ENCODE measurements at regions not wholly inside any gene's neighbourhood (a gene's known extent, or its start where the extent isn't known, plus 50 kb on each side); places are given as distances from the start of the nearest gene placed in this dataset.

- no CpG with 5 or more reads among the region's 8 CpGs for WGBS, 2 donors (ENCODE audit: extremely low coverage in 2 of 2, insufficient read length in 2 of 2, insufficient replicate concordance in 1 of 2)
- Histone ChIP-seq H3K79me1 (ENCODE audit: low read depth, low read length) (no peaks in the 10 kb centered on the region), H2BK120ac (ENCODE audit: low read depth, low read length) (no peak overlapping the region), H3K14ac (ENCODE audit: low read length) (no peak overlapping the region), H2BK15ac (ENCODE audit: low read length) (no peak overlapping the region), H3K4me2 (ENCODE audit: insufficient read depth, low read length, poor library complexity, severe bottlenecking) (no peak overlapping the region), H3K27ac (replicated peaks; ENCODE audit: low read length) (no peak overlapping the region), H3K23ac (ENCODE audit: low read depth, low read length, poor library complexity) (no peak overlapping the region), H2BK5ac (ENCODE audit: low read length) (no peak overlapping the region), H2BK12ac (ENCODE audit: low read length) (no peak overlapping the region), H4K8ac (ENCODE audit: low read depth, low read length) (no peak overlapping the region), H3K27me3 (ENCODE audit: control insufficient read depth in 3 of 3, insufficient read depth in 3 of 3, low read depth in 1 of 3, low read length in 3 of 3) (peaks cover 0 to 10% (median 0%) of the 10 kb centered on the region in 3 experiments), H2AK5ac (ENCODE audit: low read depth, low read length) (no peak overlapping the region), H3K4me3 (ENCODE audit: low read length in 2 of 2) (no peak overlapping the region), H3K9me3 (replicated peaks in 1 of 2; ENCODE audit: control insufficient read depth in 2 of 2, insufficient read depth in 1 of 2, low read depth in 1 of 2, low read length in 2 of 2) (peaks cover 0 to 4% of the 10 kb centered on the region in 2 donors), H2AFZ (ENCODE audit: low read length) (peak overlapping the region; percentile 68), H3K9ac (ENCODE audit: low read depth, low read length, poor library complexity) (no peak overlapping the region), H4K91ac (ENCODE audit: low read depth, low read length, poor library complexity) (no peak overlapping the region), H3K18ac (ENCODE audit: low read length) (no peak overlapping the region), H3K36me3 (replicated peaks in 1 of 2; ENCODE audit: control insufficient read depth in 2 of 2, insufficient read depth in 2 of 2, low read length in 2 of 2) (no peaks in the 10 kb centered on the region), H3K4ac (ENCODE audit: low read length) (no peak overlapping the region), H3K4me1 (ENCODE audit: control insufficient read depth in 2 of 2, insufficient read depth in 1 of 2, low read depth in 1 of 2, low read length in 2 of 2) (peaks cover 7 to 23% of the 10 kb centered on the region in 2 donors)
- no peak for DNase-seq (ENCODE audit: low spot score)
Measured at GRCh38 chr10:78566284-78567111, 502.3 kb upstream of the ZMIZ1 start.

DNA sequence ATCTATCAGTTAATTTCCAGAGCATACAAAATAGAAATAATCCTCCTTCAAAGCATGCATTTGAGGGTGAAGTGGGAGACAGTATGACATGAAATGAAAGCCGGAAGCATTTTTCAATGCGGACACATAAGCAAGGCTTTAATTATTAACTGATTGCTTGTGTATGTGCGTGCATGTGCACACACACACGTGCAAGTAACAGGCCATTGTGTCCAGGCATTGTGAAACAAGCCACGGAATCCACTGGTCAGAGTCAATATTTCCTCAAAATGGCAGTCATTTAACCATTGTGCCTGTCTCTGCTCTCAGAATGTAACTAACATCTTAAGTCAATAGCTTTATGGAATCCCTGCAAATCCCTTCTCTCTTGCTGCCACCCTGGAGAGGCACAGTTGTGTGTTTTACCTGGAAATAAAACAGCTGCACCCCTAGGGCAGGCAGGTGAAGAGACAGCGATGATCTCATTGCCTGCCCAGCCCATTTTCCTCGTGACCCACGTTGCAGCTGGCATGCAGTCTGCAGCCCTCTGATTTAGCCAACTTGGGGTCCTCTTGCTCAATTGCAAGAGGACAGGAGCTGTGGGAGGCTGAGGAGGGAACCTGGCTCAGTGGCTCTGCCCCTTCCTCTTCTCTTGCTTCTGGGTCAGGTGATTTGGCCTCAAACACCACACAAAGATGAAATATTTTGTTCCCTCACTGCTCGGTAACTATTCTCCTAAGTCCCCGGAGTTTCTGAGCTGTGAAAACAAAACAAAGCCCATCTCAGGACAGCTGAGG is 500.9 kb upstream of the ZMIZ1 start:
- Histone ChIP-seq H3K4me3 (ENCODE audit: low read length in 2 of 2) (no peak overlapping the region), H3K14ac (ENCODE audit: low read length) (no peak overlapping the region), H3K9me3 (replicated peaks in 1 of 2; ENCODE audit: control insufficient read depth in 2 of 2, insufficient read depth in 1 of 2, low read depth in 1 of 2, low read length in 2 of 2) (peaks cover 0 to 4% of the 10 kb centered on the region in 2 donors), H3K27me3 (ENCODE audit: control insufficient read depth in 3 of 3, insufficient read depth in 3 of 3, low read depth in 1 of 3, low read length in 3 of 3) (peaks cover 0 to 3% (median 0%) of the 10 kb centered on the region in 3 experiments), H4K91ac (ENCODE audit: low read depth, low read length, poor library complexity) (no peak overlapping the region), H2BK120ac (ENCODE audit: low read depth, low read length) (no peak overlapping the region), H3K4ac (ENCODE audit: low read length) (no peak overlapping the region), H3K36me3 (replicated peaks in 1 of 2; ENCODE audit: control insufficient read depth in 2 of 2, insufficient read depth in 2 of 2, low read length in 2 of 2) (no peaks in the 10 kb centered on the region), H3K4me1 (ENCODE audit: control insufficient read depth in 2 of 2, insufficient read depth in 1 of 2, low read depth in 1 of 2, low read length in 2 of 2) (peaks cover 7 to 23% of the 10 kb centered on the region in 2 donors), H3K9ac (ENCODE audit: low read depth, low read length, poor library complexity) (no peak overlapping the region), H3K79me1 (ENCODE audit: low read depth, low read length) (no peaks in the 10 kb centered on the region), H2BK5ac (ENCODE audit: low read length) (no peak overlapping the region), H2AK5ac (ENCODE audit: low read depth, low read length) (no peak overlapping the region), H2BK12ac (ENCODE audit: low read length) (no peak overlapping the region), H2AFZ (ENCODE audit: low read length) (peak overlapping the region; percentile 68), H3K23ac (ENCODE audit: low read depth, low read length, poor library complexity) (no peak overlapping the region), H3K27ac (replicated peaks; ENCODE audit: low read length) (no peak overlapping the region), H4K8ac (ENCODE audit: low read depth, low read length) (no peak overlapping the region), H3K18ac (ENCODE audit: low read length) (peak overlapping the region; percentile 36), H2BK15ac (ENCODE audit: low read length) (no peak overlapping the region), H3K4me2 (ENCODE audit: insufficient read depth, low read length, poor library complexity, severe bottlenecking) (no peak overlapping the region)
- no CpG with 5 or more reads among the region's 10 CpGs for WGBS, 2 donors (ENCODE audit: extremely low coverage in 2 of 2, insufficient read length in 2 of 2, insufficient replicate concordance in 1 of 2)
- no peak for DNase-seq (ENCODE audit: low spot score)

- H2BK120ac ChIP-seq (ENCODE audit: low read depth, low read length) = no peak overlapping the region
- no peak for DNase-seq (ENCODE audit: low spot score)
- no peaks in the 10 kb centered on the region for H3K36me3 ChIP-seq (replicated peaks in 1 of 2; ENCODE audit: control insufficient read depth in 2 of 2, insufficient read depth in 2 of 2, low read length in 2 of 2)
- H3K79me1 ChIP-seq (ENCODE audit: low read depth, low read length) = no peaks in the 10 kb centered on the region
- H3K4ac ChIP-seq (ENCODE audit: low read length) = no peak overlapping the region
- no peak overlapping the region for H3K23ac ChIP-seq (ENCODE audit: low read depth, low read length, poor library complexity)
- H3K18ac ChIP-seq (ENCODE audit: low read length) = no peak overlapping the region
- no peak overlapping the region for H2BK12ac ChIP-seq (ENCODE audit: low read length)
- peaks cover 0 to 4% of the 10 kb centered on the region in 2 donors for H3K9me3 ChIP-seq (replicated peaks in 1 of 2; ENCODE audit: control insufficient read depth in 2 of 2, insufficient read depth in 1 of 2, low read depth in 1 of 2, low read length in 2 of 2)
- WGBS, 2 donors (ENCODE audit: extremely low coverage in 2 of 2, insufficient read length in 2 of 2, insufficient replicate concordance in 1 of 2) = no CpG with 5 or more reads among the region's 2 CpGs
- H2AFZ ChIP-seq (ENCODE audit: low read length) = peak overlapping the region; percentile 68
- H2AK5ac ChIP-seq (ENCODE audit: low read depth, low read length) = no peak overlapping the region
- no peak overlapping the region for H4K8ac ChIP-seq (ENCODE audit: low read depth, low read length)
- no peak overlapping the region for H4K91ac ChIP-seq (ENCODE audit: low read depth, low read length, poor library complexity)
- peaks cover 7 to 23% of the 10 kb centered on the region in 2 donors for H3K4me1 ChIP-seq (ENCODE audit: control insufficient read depth in 2 of 2, insufficient read depth in 1 of 2, low read depth in 1 of 2, low read length in 2 of 2)
- no peak overlapping the region for H3K27ac ChIP-seq (replicated peaks; ENCODE audit: low read length)
- H3K9ac ChIP-seq (ENCODE audit: low read depth, low read length, poor library complexity) = no peak overlapping the region
- H3K4me3 ChIP-seq (ENCODE audit: low read length in 2 of 2) = no peak overlapping the region
- H3K14ac ChIP-seq (ENCODE audit: low read length) = no peak overlapping the region
- no peak overlapping the region for H2BK5ac ChIP-seq (ENCODE audit: low read length)
- no peaks in the 10 kb centered on the region for H3K27me3 ChIP-seq (ENCODE audit: control insufficient read depth in 3 of 3, insufficient read depth in 3 of 3, low read depth in 1 of 3, low read length in 3 of 3)
- no peak overlapping the region for H3K4me2 ChIP-seq (ENCODE audit: insufficient read depth, low read length, poor library complexity, severe bottlenecking)
- H2BK15ac ChIP-seq (ENCODE audit: low read length) = no peak overlapping the region
Measured at GRCh38 chr10:78568620-78569019, 500.1 kb upstream of the ZMIZ1 start.

DNA sequence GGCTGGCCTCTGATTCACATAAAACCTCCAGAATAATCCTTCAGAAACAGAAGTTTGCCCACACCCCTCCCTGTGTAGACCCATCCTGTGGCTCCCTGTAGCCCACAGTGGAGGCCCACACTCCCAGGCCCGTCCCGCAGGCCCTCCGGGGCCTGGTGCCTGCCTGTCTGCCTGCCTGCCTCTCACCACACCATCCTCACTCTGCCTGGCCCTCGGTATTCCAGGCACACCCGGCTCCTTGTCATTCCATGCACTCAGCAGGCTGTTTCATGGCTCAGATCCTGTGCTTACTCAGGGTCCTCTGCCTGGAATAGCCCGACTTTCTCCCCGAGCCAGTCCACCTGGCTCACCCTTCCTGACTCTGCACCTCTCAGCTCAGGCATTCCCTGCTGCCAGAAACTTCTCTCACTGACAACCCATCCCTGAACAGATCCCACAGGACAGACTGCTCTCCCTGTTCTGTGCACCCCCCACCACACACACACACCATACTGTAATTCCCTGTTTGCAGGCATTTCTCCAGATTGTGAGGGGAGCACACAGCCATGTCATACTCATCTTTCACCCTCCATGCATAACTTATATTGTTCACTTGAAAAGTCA is 498.0 kb upstream of the ZMIZ1 start:
- Histone ChIP-seq H3K36me3 (replicated peaks in 1 of 2; ENCODE audit: control insufficient read depth in 2 of 2, insufficient read depth in 2 of 2, low read length in 2 of 2) (no peaks in the 10 kb centered on the region), H3K79me1 (ENCODE audit: low read depth, low read length) (no peaks in the 10 kb centered on the region), H3K4me3 (ENCODE audit: low read length in 2 of 2) (no peak overlapping the region), H3K4ac (ENCODE audit: low read length) (no peak overlapping the region), H3K23ac (ENCODE audit: low read depth, low read length, poor library complexity) (no peak overlapping the region), H2BK15ac (ENCODE audit: low read length) (no peak overlapping the region), H2BK120ac (ENCODE audit: low read depth, low read length) (no peak overlapping the region), H4K91ac (ENCODE audit: low read depth, low read length, poor library complexity) (no peak overlapping the region), H3K9ac (ENCODE audit: low read depth, low read length, poor library complexity) (no peak overlapping the region), H3K27me3 (ENCODE audit: control insufficient read depth in 3 of 3, insufficient read depth in 3 of 3, low read depth in 1 of 3, low read length in 3 of 3) (no peaks in the 10 kb centered on the region), H3K4me2 (ENCODE audit: insufficient read depth, low read length, poor library complexity, severe bottlenecking) (no peak overlapping the region), H3K4me1 (ENCODE audit: control insufficient read depth in 2 of 2, insufficient read depth in 1 of 2, low read depth in 1 of 2, low read length in 2 of 2) (peaks cover 7 to 23% of the 10 kb centered on the region in 2 donors), H2BK5ac (ENCODE audit: low read length) (no peak overlapping the region), H2AK5ac (ENCODE audit: low read depth, low read length) (no peak overlapping the region), H4K8ac (ENCODE audit: low read depth, low read length) (no peak overlapping the region), H3K18ac (ENCODE audit: low read length) (peak overlapping the region; percentile 61), H3K27ac (replicated peaks; ENCODE audit: low read length) (no peak overlapping the region), H3K14ac (ENCODE audit: low read length) (no peak overlapping the region), H3K9me3 (replicated peaks in 1 of 2; ENCODE audit: control insufficient read depth in 2 of 2, insufficient read depth in 1 of 2, low read depth in 1 of 2, low read length in 2 of 2) (peaks cover 0 to 4% of the 10 kb centered on the region in 2 donors), H2AFZ (ENCODE audit: low read length) (peak overlapping the region; percentile 67), H2BK12ac (ENCODE audit: low read length) (no peak overlapping the region)
- no CpG with 5 or more reads among the region's 7 CpGs for WGBS, 2 donors (ENCODE audit: extremely low coverage in 2 of 2, insufficient read length in 2 of 2, insufficient replicate concordance in 1 of 2)
- no peak for DNase-seq (ENCODE audit: low spot score)

Data from neuronal stem cell (in vitro differentiated cells).